IMR-90 (cell line): ENCODE measurements at regions not wholly inside any gene's neighbourhood (a gene's known extent, or its start where the extent isn't known, plus 50 kb on each side); places are given as distances from the start of the nearest gene placed in this dataset.

Experiments
- ATAC-seq: fragments of 200-7000 bp; cut with Tn5 transposase; 2 replicates; pipeline ENCODE4 v1.9.1; 2020; ENCODE audit warnings: low read depth, mild to moderate bottlenecking, moderate library complexity
- BruUV-seq: library from RNA; stranded (reverse); fragments of 400-500 nt; replicated peaks from 2 replicates; lab custom pipeline; 2021; lab: Mats Ljungman, UMichigan
- CTCF ChIA-PET: fragments of 300-600 bp; formaldehyde crosslinking; extraction: SDS; loops from one replicate; lab custom pipeline; 2021; ENCODE audit warnings: antibody characterized with exemption; lab: Yijun Ruan, JAX
- POLR2A ChIA-PET: fragments of 300-600 bp; sonication (Branson Sonifier 250); formaldehyde crosslinking; loops from one replicate; lab custom pipeline; 2022; ENCODE audit warnings: antibody characterized with exemption; ENCODE audit not compliant: unreplicated experiment; lab: Charles Lee
- DNase-seq: peaks from one replicate; pipeline ENCODE4 v3.0.0; 2013
- H2AFZ ChIP-seq: replicated peaks from 2 replicates; pipeline ENCODE3; 2013; ENCODE audit warnings: low read length, mild to moderate bottlenecking; ENCODE audit not compliant: poor library complexity
- H2AK5ac ChIP-seq: 2 replicates; pipeline ENCODE4 v1.6.1; 2013; ENCODE audit warnings: low read depth, low read length, inconsistent platforms
- H2AK9ac ChIP-seq: replicated peaks from 2 replicates; pipeline ENCODE3; 2013; ENCODE audit warnings: mild to moderate bottlenecking, low read depth, low read length, moderate library complexity; ENCODE audit not compliant: poor library complexity
- H2BK120ac ChIP-seq: 2 replicates; pipeline ENCODE4 v1.6.1; 2013; ENCODE audit warnings: low read depth, low read length, inconsistent platforms
- H2BK15ac ChIP-seq: 3 replicates; pipeline ENCODE4 v1.6.1; 2013; ENCODE audit warnings: low read depth, low read length, inconsistent platforms
- H2BK20ac ChIP-seq: 2 replicates; pipeline ENCODE4 v1.6.1; 2013; ENCODE audit warnings: low read depth, mild to moderate bottlenecking, inconsistent platforms, low read length, moderate library complexity
- H2BK5ac ChIP-seq: 2 replicates; pipeline ENCODE4 v1.6.1; 2013; ENCODE audit warnings: mild to moderate bottlenecking, low read depth, low read length, inconsistent platforms; ENCODE audit not compliant: poor library complexity, severe bottlenecking
- H3K14ac ChIP-seq: replicated peaks from 2 replicates; pipeline ENCODE4 v1.6.1; 2013; ENCODE audit warnings: low read depth, low read length, inconsistent platforms
- H3K18ac ChIP-seq: 2 replicates; pipeline ENCODE4 v1.6.1; 2013; ENCODE audit warnings: low read depth, low read length, control low read depth
- H3K23ac ChIP-seq: 2 replicates; pipeline ENCODE4 v1.6.1; 2013; ENCODE audit warnings: low read depth, low read length, inconsistent platforms
- H3K27ac ChIP-seq: 2 replicates; pipeline ENCODE4 v1.5.1; 2013; ENCODE audit warnings: mild to moderate bottlenecking, control low read depth, low read length; ENCODE audit not compliant: insufficient read depth
- H3K27me3 ChIP-seq: 2 replicates; pipeline ENCODE4 v1.6.1; 2013; ENCODE audit warnings: low read length; ENCODE audit not compliant: control insufficient read depth, insufficient read depth
- H3K36me3 ChIP-seq: 2 replicates; pipeline ENCODE4 v1.6.1; 2013; ENCODE audit warnings: low read length, mixed read lengths; ENCODE audit not compliant: control insufficient read depth, insufficient read depth
- H3K4ac ChIP-seq: 2 replicates; pipeline ENCODE4 v1.6.1; 2013; ENCODE audit warnings: low read depth, low read length, inconsistent platforms
- H3K4me1 ChIP-seq: 2 replicates; pipeline ENCODE4 v1.6.1; 2013; ENCODE audit warnings: low read length, mixed read lengths; ENCODE audit not compliant: control insufficient read depth, insufficient read depth
- H3K4me2 ChIP-seq: 2 replicates; pipeline ENCODE4 v1.6.1; 2013; ENCODE audit warnings: low read depth, mild to moderate bottlenecking, control low read depth, low read length, moderate library complexity
- H3K4me3 ChIP-seq: 2 replicates; pipeline ENCODE4 v1.5.1; 2013; ENCODE audit warnings: low read depth, mild to moderate bottlenecking, control low read depth, low read length, moderate library complexity; ENCODE audit not compliant: insufficient read depth
- H3K56ac ChIP-seq: 2 replicates; pipeline ENCODE4 v1.6.1; 2013; ENCODE audit warnings: low read length, inconsistent platforms; ENCODE audit not compliant: insufficient read depth; ENCODE audit errors: extremely low read depth
- H3K79me1 ChIP-seq, 2 experiments: 2 replicates each; pipeline ENCODE4 v1.6.1; 2013; ENCODE audit warnings: low read length in 2 of 2, inconsistent platforms in 1 of 2, low read depth in 1 of 2
- H3K9ac ChIP-seq: 2 replicates; pipeline ENCODE4 v1.6.1; 2013; ENCODE audit warnings: low read depth, low read length, control low read depth
- H3K9me1 ChIP-seq: 2 replicates; pipeline ENCODE4 v1.6.1; 2013; ENCODE audit warnings: low read length, inconsistent platforms; ENCODE audit not compliant: insufficient read depth
- H3K9me3 ChIP-seq: 2 replicates; pipeline ENCODE4 v1.6.1; 2013; ENCODE audit warnings: low read length; ENCODE audit not compliant: control insufficient read depth, insufficient read depth
- H4K20me1 ChIP-seq: 2 replicates; pipeline ENCODE4 v1.6.1; 2013; ENCODE audit warnings: low read length, inconsistent platforms; ENCODE audit not compliant: insufficient read depth
- H4K5ac ChIP-seq: 2 replicates; pipeline ENCODE4 v1.6.1; 2013; ENCODE audit warnings: mild to moderate bottlenecking, low read depth, low read length, control low read depth
- H4K8ac ChIP-seq, 2 experiments: 2 replicates each; pipeline ENCODE4 v1.6.1; 2013; ENCODE audit warnings: low read depth in 2 of 2, low read length in 2 of 2, control low read depth in 1 of 2, inconsistent platforms in 1 of 2
- H4K91ac ChIP-seq: 2 replicates; pipeline ENCODE4 v1.6.1; 2013; ENCODE audit warnings: low read depth, low read length, inconsistent platforms; ENCODE audit not compliant: insufficient read depth
- BHLHE40 ChIP-seq: fragments of 150-350 bp; IDR thresholded peaks from 2 replicates; pipeline ENCODE4 v1.6.1; 2016; ENCODE audit warnings: mild to moderate bottlenecking, low read depth, low read length
- CEBPB ChIP-seq: IDR thresholded peaks from 2 replicates; pipeline ENCODE4 v1.6.1; 2012; ENCODE audit warnings: low read depth, low read length, improper control_type of control experiment
- CHD1 ChIP-seq: IDR thresholded peaks from 2 replicates; pipeline ENCODE4 v1.6.1; 2012; ENCODE audit warnings: low read depth, low read length, improper control_type of control experiment
- FOS ChIP-seq: fragments of 150-350 bp; IDR thresholded peaks from 2 replicates; pipeline ENCODE4 v1.6.1; 2016; ENCODE audit warnings: low read depth, low read length
- MAFK ChIP-seq: IDR thresholded peaks from 2 replicates; pipeline ENCODE4 v1.6.1; 2012; ENCODE audit warnings: low read depth, low read length, improper control_type of control experiment
- MAZ ChIP-seq: IDR thresholded peaks from 2 replicates; pipeline ENCODE4 v1.6.1; 2012; ENCODE audit warnings: low read depth, mild to moderate bottlenecking, low read length, improper control_type of control experiment, moderate library complexity, borderline replicate concordance
- MXI1 ChIP-seq: IDR thresholded peaks from 2 replicates; pipeline ENCODE4 v1.6.1; 2012; ENCODE audit warnings: low read depth, mild to moderate bottlenecking, low read length, moderate library complexity, borderline replicate concordance
- POLR2A ChIP-seq: IDR thresholded peaks from 2 replicates; pipeline ENCODE4 v1.6.1; 2012; ENCODE audit warnings: mild to moderate bottlenecking, low read depth, low read length
- RAD21 ChIP-seq: IDR thresholded peaks from 2 replicates; pipeline ENCODE4 v1.6.1; 2012; ENCODE audit warnings: low read length, improper control_type of control experiment
- RCOR1 ChIP-seq: IDR thresholded peaks from 2 replicates; pipeline ENCODE4 v1.6.1; 2012; ENCODE audit warnings: mild to moderate bottlenecking, low read length, improper control_type of control experiment; ENCODE audit not compliant: insufficient replicate concordance
- RFX5 ChIP-seq: IDR thresholded peaks from 2 replicates; pipeline ENCODE4 v1.8.0; 2012; ENCODE audit warnings: low read depth, mild to moderate bottlenecking, low read length, moderate library complexity
- SMC3 ChIP-seq: fragments of 150-350 bp; IDR thresholded peaks from 2 replicates; pipeline ENCODE4 v1.6.1; 2016; ENCODE audit warnings: low read depth, mild to moderate bottlenecking, antibody characterized with exemption, low read length, moderate library complexity
- WGBS, 2 experiments: methylation state at CpG; one replicate each; pipeline versions ENCODE4 v1.1.5 to v1.1.7; 2013; ENCODE audit warnings: missing lambda C conversion rate in 2 of 2; ENCODE audit not compliant: insufficient read length in 1 of 2; ENCODE audit errors: extremely low coverage in 2 of 2; 5-methylcytosine and 5-hydroxymethylcytosine counted together
- dilution Hi-C: fragments of 300-500 bp; cut with HindIII; formaldehyde crosslinking; loops from one replicate; pipeline ENCODE4 v1.14.3; 2018; ENCODE audit warnings: low sequenced_read_pairs; ENCODE audit not compliant: unreplicated experiment
- in situ Hi-C: fragments of 300-500 bp; cut with MboI; formaldehyde crosslinking; loops from 3 replicates; pipeline ENCODE4 v1.14.3; 2019; ENCODE audit warnings: low sequenced_read_pairs, inconsistent platforms, mixed read lengths
- intact Hi-C: fragments of 100-400 bp; cut with micrococcal nuclease; formaldehyde crosslinking; loops from 2 replicates; pipeline ENCODE4 v1.10.0; 2022
- TF ChIP-seq, protein P1 (sequence below): conservative IDR thresholded peaks from 2 replicates; pipeline ENCODE4 v1.5.1; 2012; ENCODE audit warnings: mild to moderate bottlenecking, low read depth, low read length, improper control_type of control experiment
- TF ChIP-seq, protein P2 (sequence below): fragments of 150-350 bp; IDR thresholded peaks from 2 replicates; pipeline ENCODE4 v1.6.1; 2017; ENCODE audit warnings: mild to moderate bottlenecking, antibody characterized with exemption, low read length, low read depth
- TF ChIP-seq, protein P3 (sequence below): fragments of 150-350 bp; IDR thresholded peaks from 2 replicates; pipeline ENCODE4 v1.6.1; 2016; ENCODE audit warnings: low read depth, mild to moderate bottlenecking, low read length, moderate library complexity, borderline replicate concordance

DNA sequence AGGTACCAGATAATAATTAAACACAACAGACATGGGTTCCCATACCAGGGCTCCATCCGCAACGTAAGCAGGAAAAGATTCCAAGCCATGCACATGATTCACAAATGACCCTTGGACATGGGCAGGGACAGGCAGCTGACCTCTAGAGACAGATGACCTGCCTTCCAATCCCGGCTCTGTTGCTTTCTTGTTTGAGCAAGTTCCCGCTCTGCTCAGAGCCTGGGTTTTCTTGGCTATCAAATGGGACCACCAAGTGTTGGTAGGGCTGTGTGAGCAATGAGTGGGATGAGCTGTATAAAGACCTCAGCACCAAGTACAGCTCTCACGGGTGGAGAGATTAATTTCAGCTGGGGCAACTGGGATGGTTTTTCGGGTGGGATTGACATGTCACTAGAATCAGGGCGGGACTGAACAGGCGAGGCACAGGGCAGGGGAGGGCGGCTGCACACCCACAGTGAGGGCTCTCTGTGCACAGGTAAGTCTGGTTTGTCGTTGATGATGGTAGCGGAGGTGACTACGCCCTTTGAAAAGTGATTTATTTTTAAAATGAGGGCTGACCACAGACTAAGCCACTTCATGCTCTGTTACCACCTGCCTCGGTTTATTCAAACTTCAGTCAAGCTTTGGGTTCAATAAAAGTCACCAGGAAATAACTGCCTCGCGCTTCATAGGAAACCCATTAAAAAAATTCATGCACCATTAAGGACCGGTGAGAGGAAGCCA is 57.5 kb upstream of the IFFO2 start:
- Histone ChIP-seq H3K4me3 (no peak overlapping the region), H2BK120ac (peak overlapping the region; percentile 2; the same call in 1 of the 2 replicates), H3K9me3 (no peaks in the 10 kb centered on the region), H3K56ac (no peak overlapping the region), H3K4ac (peak overlapping the region; percentile 4; the same call in 1 of the 2 replicates), H3K79me1 (no peaks in the 10 kb centered on the region), H2BK20ac (peak overlapping the region; percentile 21; the same call in 1 of the 2 replicates), H2BK5ac (no peak overlapping the region), H3K9me1 (peaks cover 29% of the 10 kb centered on the region), H4K91ac (no peak overlapping the region; the same call in 1 of the 2 replicates), H3K23ac (no peak overlapping the region), H2AFZ (peak overlapping the region; percentile 28), H3K14ac (peak overlapping the region; percentile 50; the same call in 1 of the 2 replicates), H3K4me2 (no peak overlapping the region), H2AK9ac (no peak overlapping the region), H4K20me1 (no peaks in the 10 kb centered on the region), H3K4me1 (peaks cover 26% of the 10 kb centered on the region), H3K18ac (no peak overlapping the region), H3K27me3 (no peaks in the 10 kb centered on the region), H4K5ac (no peak overlapping the region), H3K27ac (no peak overlapping the region), H3K36me3 (no peaks in the 10 kb centered on the region), H2BK15ac (no peak overlapping the region), H3K9ac (no peak overlapping the region), H4K8ac (no peak overlapping the region), H2AK5ac (no peak overlapping the region; the same call in 1 of the 2 replicates)
- 91% methylated on average over 7 of the region's 16 CpGs; no CpG with 5 or more reads in 1 of the 2 experiments for WGBS, 2 experiments
- DNase-seq (no peak), ATAC-seq (no peak)
- ChIA-PET CTCF (interaction anchor here (1.2 kb wide), 1 partner anchor 101 kb away, joined by 3 read pairs; no protein-coding TSS in a partner anchor), POLR2A (no interaction called here)
- dilution Hi-C loops = no loop called here
- no TSS peak for BruUV-seq
- intact Hi-C loops = loop anchor here (5.0 kb wide), 2 partner anchors 57 to 102 kb away; partner anchors contain the start of gene IFFO2
- in situ Hi-C loops = no loop called here
- TF ChIP-seq, protein P1, sequence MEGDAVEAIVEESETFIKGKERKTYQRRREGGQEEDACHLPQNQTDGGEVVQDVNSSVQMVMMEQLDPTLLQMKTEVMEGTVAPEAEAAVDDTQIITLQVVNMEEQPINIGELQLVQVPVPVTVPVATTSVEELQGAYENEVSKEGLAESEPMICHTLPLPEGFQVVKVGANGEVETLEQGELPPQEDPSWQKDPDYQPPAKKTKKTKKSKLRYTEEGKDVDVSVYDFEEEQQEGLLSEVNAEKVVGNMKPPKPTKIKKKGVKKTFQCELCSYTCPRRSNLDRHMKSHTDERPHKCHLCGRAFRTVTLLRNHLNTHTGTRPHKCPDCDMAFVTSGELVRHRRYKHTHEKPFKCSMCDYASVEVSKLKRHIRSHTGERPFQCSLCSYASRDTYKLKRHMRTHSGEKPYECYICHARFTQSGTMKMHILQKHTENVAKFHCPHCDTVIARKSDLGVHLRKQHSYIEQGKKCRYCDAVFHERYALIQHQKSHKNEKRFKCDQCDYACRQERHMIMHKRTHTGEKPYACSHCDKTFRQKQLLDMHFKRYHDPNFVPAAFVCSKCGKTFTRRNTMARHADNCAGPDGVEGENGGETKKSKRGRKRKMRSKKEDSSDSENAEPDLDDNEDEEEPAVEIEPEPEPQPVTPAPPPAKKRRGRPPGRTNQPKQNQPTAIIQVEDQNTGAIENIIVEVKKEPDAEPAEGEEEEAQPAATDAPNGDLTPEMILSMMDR = no peak
- no peak for TF ChIP-seq CHD1
- no peak for TF ChIP-seq SMC3
- no peak for TF ChIP-seq RCOR1
- no peak for TF ChIP-seq MXI1
- TF ChIP-seq, protein P2, sequence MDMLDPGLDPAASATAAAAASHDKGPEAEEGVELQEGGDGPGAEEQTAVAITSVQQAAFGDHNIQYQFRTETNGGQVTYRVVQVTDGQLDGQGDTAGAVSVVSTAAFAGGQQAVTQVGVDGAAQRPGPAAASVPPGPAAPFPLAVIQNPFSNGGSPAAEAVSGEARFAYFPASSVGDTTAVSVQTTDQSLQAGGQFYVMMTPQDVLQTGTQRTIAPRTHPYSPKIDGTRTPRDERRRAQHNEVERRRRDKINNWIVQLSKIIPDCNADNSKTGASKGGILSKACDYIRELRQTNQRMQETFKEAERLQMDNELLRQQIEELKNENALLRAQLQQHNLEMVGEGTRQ = no peak
- no peak for TF ChIP-seq BHLHE40
- TF ChIP-seq MAFK = no peak
- no peak for TF ChIP-seq MAZ
- TF ChIP-seq RAD21 = no peak
- no peak for TF ChIP-seq CEBPB
- TF ChIP-seq POLR2A = no peak
- no peak for TF ChIP-seq FOS
- TF ChIP-seq RFX5 = no peak
- TF ChIP-seq, protein P3, sequence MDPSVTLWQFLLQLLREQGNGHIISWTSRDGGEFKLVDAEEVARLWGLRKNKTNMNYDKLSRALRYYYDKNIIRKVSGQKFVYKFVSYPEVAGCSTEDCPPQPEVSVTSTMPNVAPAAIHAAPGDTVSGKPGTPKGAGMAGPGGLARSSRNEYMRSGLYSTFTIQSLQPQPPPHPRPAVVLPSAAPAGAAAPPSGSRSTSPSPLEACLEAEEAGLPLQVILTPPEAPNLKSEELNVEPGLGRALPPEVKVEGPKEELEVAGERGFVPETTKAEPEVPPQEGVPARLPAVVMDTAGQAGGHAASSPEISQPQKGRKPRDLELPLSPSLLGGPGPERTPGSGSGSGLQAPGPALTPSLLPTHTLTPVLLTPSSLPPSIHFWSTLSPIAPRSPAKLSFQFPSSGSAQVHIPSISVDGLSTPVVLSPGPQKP = no peak
